Smooth muscle cell (in vitro differentiated cells): ENCODE measurements at regions not wholly inside any gene's neighbourhood (a gene's known extent, or its start where the extent isn't known, plus 50 kb on each side); places are given as distances from the start of the nearest gene placed in this dataset.
"Not testable (repeated sequence)": the region's sequence is repeated elsewhere in the genome, so short reads cannot be mapped to it uniquely, and the experiment has no call there.

ENCODE experiments used
- DNase-seq: peaks from one replicate; lab custom pipeline; 2025; ENCODE audit not compliant: unreplicated experiment; lab: John Stamatoyannopoulos, UW
- H2AFZ ChIP-seq: fragments of 200-600 bp; sonication (generic); 2 replicates; pipeline ENCODE4 v1.6.0; 2016; ENCODE audit warnings: antibody characterized with exemption, low read depth, mild to moderate bottlenecking
- H3F3A ChIP-seq: fragments of 200-600 bp; sonication (generic); 2 replicates; pipeline ENCODE4 v1.6.0; 2017; ENCODE audit warnings: antibody characterized with exemption, low read depth
- H3K27ac ChIP-seq: fragments of 200-600 bp; sonication (generic); 2 replicates; pipeline ENCODE4 v1.5.1; 2016; ENCODE audit warnings: low read depth, mild to moderate bottlenecking
- H3K27me3 ChIP-seq: fragments of 200-600 bp; sonication (generic); 2 replicates; pipeline ENCODE4 v1.6.1; 2016; ENCODE audit warnings: low read depth, mild to moderate bottlenecking
- H3K36me3 ChIP-seq: fragments of 200-600 bp; sonication (generic); 2 replicates; pipeline ENCODE4 v1.5.1; 2016; ENCODE audit warnings: low read depth
- H3K4me1 ChIP-seq: fragments of 200-600 bp; sonication (generic); 2 replicates; pipeline ENCODE4 v1.5.1; 2016; ENCODE audit warnings: low read depth
- H3K4me2 ChIP-seq: fragments of 200-600 bp; sonication (generic); 2 replicates; pipeline ENCODE4 v1.6.0; 2016; ENCODE audit warnings: mild to moderate bottlenecking
- H3K4me3 ChIP-seq: fragments of 200-600 bp; sonication (generic); 2 replicates; pipeline ENCODE4 v1.5.1; 2016; ENCODE audit warnings: mild to moderate bottlenecking
- H3K79me2 ChIP-seq: fragments of 200-600 bp; sonication (generic); 2 replicates; pipeline ENCODE4 v1.6.0; 2016; ENCODE audit warnings: low read depth, mild to moderate bottlenecking
- H3K9ac ChIP-seq: fragments of 200-600 bp; sonication (generic); 2 replicates; pipeline ENCODE4 v1.6.0; 2016; ENCODE audit warnings: low read depth
- H3K9me3 ChIP-seq: fragments of 200-600 bp; sonication (generic); replicated peaks from 2 replicates; pipeline ENCODE4 v1.5.1; 2016; ENCODE audit warnings: low read depth
- H4K20me1 ChIP-seq: fragments of 200-600 bp; sonication (generic); 2 replicates; pipeline ENCODE4 v1.6.0; 2016; ENCODE audit warnings: low read depth
- WGBS: methylation state at CpG from one replicate; pipeline ENCODE4 v1.1.7; 2016; ENCODE audit warnings: low lambda C conversion rate; 5-methylcytosine and 5-hydroxymethylcytosine counted together
- TF ChIP-seq, protein P1 (sequence below): fragments of 200-600 bp; sonication (generic); IDR thresholded peaks from 2 replicates; pipeline ENCODE4 v1.5.1; 2017; ENCODE audit warnings: borderline replicate concordance, mild to moderate bottlenecking, antibody characterized with exemption; ENCODE audit not compliant: insufficient read depth, poor library complexity, severe bottlenecking

- no peak overlapping the region for H3K9ac ChIP-seq
- H4K20me1 ChIP-seq, result no peaks in the 10 kb centered on the region
- H3K27me3 ChIP-seq, result no peaks in the 10 kb centered on the region
- H3K4me2 ChIP-seq, result no peak overlapping the region
- DNase-seq, result no peak
- no peak overlapping the region for H2AFZ ChIP-seq
- H3K4me1 ChIP-seq, result no peaks in the 10 kb centered on the region
- H3K4me3 ChIP-seq, result no peak overlapping the region
- TF ChIP-seq, protein P1, sequence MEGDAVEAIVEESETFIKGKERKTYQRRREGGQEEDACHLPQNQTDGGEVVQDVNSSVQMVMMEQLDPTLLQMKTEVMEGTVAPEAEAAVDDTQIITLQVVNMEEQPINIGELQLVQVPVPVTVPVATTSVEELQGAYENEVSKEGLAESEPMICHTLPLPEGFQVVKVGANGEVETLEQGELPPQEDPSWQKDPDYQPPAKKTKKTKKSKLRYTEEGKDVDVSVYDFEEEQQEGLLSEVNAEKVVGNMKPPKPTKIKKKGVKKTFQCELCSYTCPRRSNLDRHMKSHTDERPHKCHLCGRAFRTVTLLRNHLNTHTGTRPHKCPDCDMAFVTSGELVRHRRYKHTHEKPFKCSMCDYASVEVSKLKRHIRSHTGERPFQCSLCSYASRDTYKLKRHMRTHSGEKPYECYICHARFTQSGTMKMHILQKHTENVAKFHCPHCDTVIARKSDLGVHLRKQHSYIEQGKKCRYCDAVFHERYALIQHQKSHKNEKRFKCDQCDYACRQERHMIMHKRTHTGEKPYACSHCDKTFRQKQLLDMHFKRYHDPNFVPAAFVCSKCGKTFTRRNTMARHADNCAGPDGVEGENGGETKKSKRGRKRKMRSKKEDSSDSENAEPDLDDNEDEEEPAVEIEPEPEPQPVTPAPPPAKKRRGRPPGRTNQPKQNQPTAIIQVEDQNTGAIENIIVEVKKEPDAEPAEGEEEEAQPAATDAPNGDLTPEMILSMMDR, result no peak
- no peak overlapping the region for H3K27ac ChIP-seq
- 95% methylated on average over 10 of the region's 10 CpGs for WGBS
- H3K79me2 ChIP-seq, result no peaks in the 10 kb centered on the region
- H3K36me3 ChIP-seq, result no peaks in the 10 kb centered on the region
- H3K9me3 ChIP-seq, result no peaks in the 10 kb centered on the region
- H3F3A ChIP-seq, result no peaks in the 10 kb centered on the region
These were observed 73.1 kb upstream of the MEF2A start for GRCh38 chr15:99492716-99493115.

GRCh38 chr15:99493461-99493860 is 72.3 kb upstream of the MEF2A start:
- no peak overlapping the region for H3K4me2 ChIP-seq
- no peak overlapping the region for H3K27ac ChIP-seq
- H3K9me3 ChIP-seq, result no peaks in the 10 kb centered on the region
- no peak overlapping the region for H2AFZ ChIP-seq
- DNase-seq, result no peak
- no peaks in the 10 kb centered on the region for H3K79me2 ChIP-seq
- TF ChIP-seq, protein P1, result no peak
- no peaks in the 10 kb centered on the region for H4K20me1 ChIP-seq
- no peaks in the 10 kb centered on the region for H3K36me3 ChIP-seq
- WGBS, result 95% methylated on average over 11 of the region's 11 CpGs
- H3K4me1 ChIP-seq, result no peaks in the 10 kb centered on the region
- no peaks in the 10 kb centered on the region for H3K27me3 ChIP-seq
- H3F3A ChIP-seq, result no peaks in the 10 kb centered on the region
- H3K9ac ChIP-seq, result no peak overlapping the region
- H3K4me3 ChIP-seq, result no peak overlapping the region

DNA sequence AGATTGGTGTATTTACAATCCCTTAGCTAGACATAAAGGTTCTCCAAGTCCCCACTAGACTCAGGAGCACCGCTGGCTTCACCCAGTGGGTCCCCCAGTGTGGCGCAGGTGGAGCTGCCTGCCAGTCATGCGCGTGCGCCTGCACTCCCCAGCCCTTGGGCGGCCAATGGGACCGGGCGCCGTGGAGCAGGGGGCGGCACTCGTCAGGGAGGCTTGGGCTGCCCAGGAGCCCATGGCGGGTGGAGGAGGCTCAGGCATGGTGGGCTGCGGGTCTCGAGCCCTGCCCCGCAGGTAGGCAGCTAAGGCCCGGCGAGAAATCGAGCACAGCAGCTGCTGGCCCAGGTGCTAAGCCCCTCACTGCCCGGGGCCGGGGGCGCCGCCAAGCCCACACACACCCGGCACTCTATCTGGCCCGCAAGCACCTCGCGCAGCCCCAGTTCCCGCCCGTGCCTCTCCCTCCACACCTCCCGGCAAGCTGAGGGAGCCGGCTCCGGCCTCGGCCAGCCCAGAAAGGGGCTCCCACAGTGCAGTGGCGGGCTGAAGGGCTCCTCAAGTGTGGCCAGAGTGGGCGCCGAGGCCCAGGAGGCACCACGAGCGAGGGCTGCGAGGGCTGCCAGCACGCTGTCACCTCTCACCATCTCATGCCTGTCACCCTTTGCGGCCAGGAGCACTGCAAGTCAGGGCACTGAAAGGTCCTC is 71.1 kb upstream of the MEF2A start:
- not testable (repeated sequence) for H3K4me1 ChIP-seq, H3K9ac ChIP-seq, H3K79me2 ChIP-seq, H3K9me3 ChIP-seq, DNase-seq, H2AFZ ChIP-seq, H3K27ac ChIP-seq, H3K4me2 ChIP-seq, H3K4me3 ChIP-seq, H3K27me3 ChIP-seq, H4K20me1 ChIP-seq, H3F3A ChIP-seq, H3K36me3 ChIP-seq
- 89% methylated on average over 34 of the region's 40 CpGs for WGBS

DNA sequence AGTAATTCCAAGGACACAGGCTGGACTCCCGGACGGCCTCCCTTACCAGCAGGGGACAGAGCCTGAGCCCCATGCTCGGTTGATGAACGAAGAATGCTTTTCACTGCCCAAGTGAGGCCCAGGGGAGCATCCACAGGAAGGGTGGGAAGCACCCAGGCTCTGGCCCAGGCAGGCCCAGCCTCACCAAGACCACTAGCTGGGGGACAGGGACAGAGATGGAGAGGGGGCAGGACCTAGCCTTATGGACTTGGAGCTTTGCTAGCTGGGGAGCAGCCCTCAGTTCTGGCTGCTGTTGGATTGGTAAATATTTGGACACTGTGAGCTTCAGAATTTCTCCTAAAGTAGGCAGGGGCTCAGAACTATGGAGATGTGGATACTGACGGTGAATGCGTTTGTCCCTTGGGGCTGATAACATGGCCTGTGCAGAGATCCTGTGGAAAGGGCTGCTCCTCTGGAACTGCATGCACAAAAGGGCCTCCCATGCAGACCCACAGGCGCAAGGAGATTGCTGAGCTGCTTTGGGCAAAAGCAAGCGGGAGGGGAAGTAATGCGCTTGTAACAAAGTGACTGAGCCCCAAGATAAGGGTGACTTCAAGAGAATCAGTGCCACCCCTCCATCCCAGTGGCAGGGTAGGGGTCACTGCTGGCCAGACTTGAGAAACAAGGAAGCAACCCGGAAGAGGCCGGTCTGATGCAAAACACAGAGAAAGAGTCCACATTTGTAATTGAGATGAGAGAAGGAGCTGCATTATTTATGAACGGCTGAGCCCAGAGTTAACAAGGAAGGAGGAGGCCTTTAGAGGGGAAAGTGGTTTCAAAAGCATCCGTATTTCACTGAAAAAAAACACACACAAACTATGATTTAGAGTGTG is 70.1 kb upstream of the MEF2A start:
- H3K27me3 ChIP-seq, result no peaks in the 10 kb centered on the region
- DNase-seq, result no peak
- no peaks in the 10 kb centered on the region for H4K20me1 ChIP-seq
- 47% methylated on average over 13 of the region's 13 CpGs for WGBS
- H3K4me3 ChIP-seq, result no peak overlapping the region
- peak overlapping the region; percentile 26 for H3K4me2 ChIP-seq
- H3K27ac ChIP-seq, result peak overlapping the region; percentile 27
- H3K9ac ChIP-seq, result no peak overlapping the region
- no peaks in the 10 kb centered on the region for H3K9me3 ChIP-seq
- TF ChIP-seq, protein P1, result no peak
- no peaks in the 10 kb centered on the region for H3F3A ChIP-seq
- no peaks in the 10 kb centered on the region for H3K36me3 ChIP-seq
- no peaks in the 10 kb centered on the region for H3K79me2 ChIP-seq
- H3K4me1 ChIP-seq, result no peaks in the 10 kb centered on the region
- peak overlapping the region; percentile 46 for H2AFZ ChIP-seq
